Neuron (in vitro differentiated cells): ENCODE measurements at regions not wholly inside any gene's neighbourhood (a gene's known extent, or its start where the extent isn't known, plus 50 kb on each side); places are given as distances from the start of the nearest gene placed in this dataset.

Source experiments
- H2AFZ ChIP-seq: one replicate; pipeline ENCODE4 v1.6.1; 2013; ENCODE audit warnings: low read depth, mild to moderate bottlenecking, inconsistent platforms, low read length, moderate library complexity
- H3K27me3 ChIP-seq: one replicate; pipeline ENCODE4 v1.6.1; 2013; ENCODE audit warnings: low read length; ENCODE audit not compliant: insufficient read depth
- H3K36me3 ChIP-seq: one replicate; pipeline ENCODE4 v1.6.1; 2013; ENCODE audit warnings: low read length; ENCODE audit not compliant: insufficient read depth
- H3K4me1 ChIP-seq: one replicate; pipeline ENCODE4 v1.6.1; 2013; ENCODE audit warnings: low read length; ENCODE audit not compliant: insufficient read depth
- H3K4me3 ChIP-seq: 2 replicates; pipeline ENCODE4 v1.5.1; 2013; ENCODE audit warnings: mild to moderate bottlenecking, low read length, moderate library complexity
- H3K9me3 ChIP-seq: one replicate; pipeline ENCODE4 v1.6.1; 2013; ENCODE audit warnings: low read length

DNA sequence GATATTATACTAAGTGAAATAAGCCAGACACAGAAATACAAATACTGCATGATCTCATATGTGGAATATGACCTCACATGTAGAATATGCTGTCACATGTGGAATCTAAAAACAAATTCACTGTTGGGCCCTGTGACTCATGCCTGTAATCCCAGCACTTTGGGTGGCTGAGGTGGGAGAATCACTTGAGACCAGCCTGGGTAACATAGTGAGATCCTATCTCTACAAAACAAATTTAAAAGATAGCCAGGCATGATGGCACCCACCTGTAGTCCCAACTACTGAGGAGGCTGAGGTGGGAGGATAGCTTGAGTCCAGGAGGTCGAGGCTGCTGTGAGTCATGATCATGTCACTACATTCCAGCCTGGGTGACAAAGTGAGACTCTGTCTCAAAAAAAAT lies 160.3 kb downstream of the PTEN start:
- Histone ChIP-seq H3K36me3 (no peaks in the 10 kb centered on the region), H3K27me3 (no peaks in the 10 kb centered on the region), H3K9me3 (no peaks in the 10 kb centered on the region), H2AFZ (no peak overlapping the region), H3K4me3 (no peak overlapping the region), H3K4me1 (no peaks in the 10 kb centered on the region)

DNA sequence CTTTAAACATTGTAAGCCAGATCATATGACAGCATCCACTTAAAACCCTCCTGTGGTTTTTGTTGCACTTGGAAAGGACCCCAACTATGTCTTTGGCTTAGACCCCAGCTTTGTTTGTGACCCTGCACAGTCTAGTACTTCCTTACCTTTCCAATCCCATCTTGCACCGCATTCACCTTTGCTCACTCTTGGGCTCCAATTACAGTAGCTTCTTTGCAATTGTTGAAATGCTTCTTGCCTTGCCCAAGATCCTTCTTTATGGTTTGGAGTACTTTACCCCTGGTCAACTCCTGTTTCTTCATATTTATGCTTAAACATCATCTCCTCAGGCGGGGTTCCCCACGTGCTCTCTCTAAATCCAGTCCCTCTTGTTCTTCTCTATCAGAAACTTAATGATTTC lies 162.6 kb downstream of the PTEN start:
- Histone ChIP-seq H3K4me3 (no peak overlapping the region), H3K9me3 (no peaks in the 10 kb centered on the region), H2AFZ (no peak overlapping the region), H3K36me3 (no peaks in the 10 kb centered on the region), H3K4me1 (no peaks in the 10 kb centered on the region), H3K27me3 (no peaks in the 10 kb centered on the region)

DNA sequence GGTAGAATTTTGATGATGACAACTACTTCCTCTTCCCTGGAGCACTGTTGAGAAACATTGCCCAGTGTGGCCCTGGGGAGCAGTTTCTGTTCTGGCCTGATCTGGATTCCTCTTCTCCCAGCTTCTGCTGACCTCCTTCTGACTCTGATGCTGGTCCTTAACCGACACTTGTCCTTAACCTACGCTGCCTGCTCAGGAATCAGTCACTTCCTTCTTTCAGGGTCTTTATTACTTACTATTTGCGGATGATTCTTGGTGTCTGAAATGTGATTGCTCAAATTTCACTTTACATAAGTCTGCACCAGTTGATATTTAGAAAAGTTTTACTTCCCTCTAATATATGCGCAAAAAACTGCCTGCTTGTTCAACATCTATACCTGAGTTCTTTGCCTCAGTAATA lies 164.1 kb downstream of the PTEN start:
- no peak overlapping the region for H2AFZ ChIP-seq
- no peaks in the 10 kb centered on the region for H3K4me1 ChIP-seq
- no peaks in the 10 kb centered on the region for H3K36me3 ChIP-seq
- H3K9me3 ChIP-seq, result no peaks in the 10 kb centered on the region
- H3K27me3 ChIP-seq, result no peaks in the 10 kb centered on the region
- H3K4me3 ChIP-seq, result no peak overlapping the region

DNA sequence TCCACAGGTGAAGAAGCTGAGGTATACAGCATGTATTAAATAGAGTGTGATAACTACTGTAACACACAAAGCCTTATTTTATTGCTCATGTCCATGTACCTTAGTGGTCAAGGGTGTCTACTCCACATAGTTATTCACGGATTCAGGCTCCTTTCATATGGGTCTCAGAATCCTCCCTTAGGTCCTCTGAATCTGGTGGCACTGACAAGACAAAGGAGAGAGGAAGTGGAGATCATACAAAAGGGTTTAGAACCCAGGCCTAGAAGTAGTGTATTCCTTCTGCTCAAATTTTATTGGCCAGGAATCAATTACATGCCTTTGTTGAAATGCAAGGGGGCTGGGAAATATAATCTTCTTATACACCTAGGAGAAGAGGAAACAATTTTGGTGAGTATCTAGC lies 164.6 kb downstream of the PTEN start:
- no peak overlapping the region for H3K4me3 ChIP-seq
- H2AFZ ChIP-seq, result no peak overlapping the region
- H3K9me3 ChIP-seq, result no peaks in the 10 kb centered on the region
- no peaks in the 10 kb centered on the region for H3K4me1 ChIP-seq
- H3K27me3 ChIP-seq, result no peaks in the 10 kb centered on the region
- H3K36me3 ChIP-seq, result no peaks in the 10 kb centered on the region

DNA sequence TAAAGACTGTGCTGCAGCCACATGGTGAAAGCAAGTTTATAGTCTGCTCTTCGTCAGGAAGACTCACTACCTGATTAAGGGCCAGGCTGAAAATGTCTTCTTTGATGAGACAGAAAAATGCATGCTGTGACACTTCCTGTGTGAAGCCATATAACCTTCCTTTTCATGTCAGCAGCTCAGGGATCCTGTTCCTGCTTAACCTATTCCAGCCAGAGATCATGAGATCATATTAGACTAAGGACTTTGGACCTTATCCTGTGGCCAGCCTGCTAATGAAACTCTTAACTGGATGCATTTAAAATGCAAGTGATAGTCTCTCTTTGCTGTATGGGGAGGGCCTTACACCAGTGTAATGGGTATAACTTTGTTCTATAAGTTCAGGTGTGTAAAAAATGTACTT lies 165.2 kb downstream of the PTEN start:
- Histone ChIP-seq H3K4me3 (no peak overlapping the region), H3K9me3 (no peaks in the 10 kb centered on the region), H3K4me1 (no peaks in the 10 kb centered on the region), H2AFZ (no peak overlapping the region), H3K36me3 (no peaks in the 10 kb centered on the region), H3K27me3 (no peaks in the 10 kb centered on the region)

DNA sequence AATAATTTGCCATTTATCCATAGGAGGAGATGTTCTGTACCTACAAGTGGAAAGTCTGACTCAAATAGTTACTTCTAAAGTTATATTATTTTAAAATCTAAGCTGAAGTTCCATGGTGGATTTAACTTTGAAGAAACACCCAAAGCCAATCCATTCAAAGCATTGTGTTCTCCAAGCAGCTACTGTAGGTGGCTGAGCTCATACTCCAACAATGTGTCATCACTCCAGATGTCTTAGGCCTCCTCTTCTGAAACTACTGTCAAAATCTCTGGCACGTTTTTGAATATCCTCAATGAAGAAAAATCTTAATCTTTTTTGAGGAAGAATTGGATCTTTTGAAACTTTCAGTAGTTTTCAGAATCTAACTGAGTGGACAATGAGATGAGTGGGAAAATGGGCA lies 169.1 kb downstream of the PTEN start:
- Histone ChIP-seq H3K36me3 (no peaks in the 10 kb centered on the region), H3K4me3 (no peak overlapping the region), H2AFZ (no peak overlapping the region), H3K27me3 (no peaks in the 10 kb centered on the region), H3K4me1 (no peaks in the 10 kb centered on the region), H3K9me3 (no peaks in the 10 kb centered on the region)

DNA sequence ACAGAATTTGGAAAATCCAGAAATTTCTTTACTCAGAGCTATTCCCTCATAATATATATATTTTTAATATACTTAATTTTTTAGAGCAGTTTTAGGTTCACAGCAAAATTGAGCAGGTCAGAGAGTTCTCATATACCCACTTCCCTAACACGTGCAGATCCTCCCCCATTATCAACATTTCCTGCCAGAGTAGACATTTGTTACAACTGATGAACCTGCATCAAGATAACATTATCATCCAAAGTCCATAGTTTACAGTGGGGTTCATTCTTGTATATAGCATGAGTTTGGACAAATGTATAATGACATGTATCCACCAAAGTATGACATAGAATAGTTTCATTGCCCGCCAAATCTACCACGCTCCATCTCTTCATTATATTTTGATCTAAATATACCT lies 170.0 kb downstream of the PTEN start:
- Histone ChIP-seq H2AFZ (no peak overlapping the region), H3K36me3 (no peaks in the 10 kb centered on the region), H3K4me1 (no peaks in the 10 kb centered on the region), H3K4me3 (no peak overlapping the region), H3K27me3 (no peaks in the 10 kb centered on the region), H3K9me3 (no peaks in the 10 kb centered on the region)

DNA sequence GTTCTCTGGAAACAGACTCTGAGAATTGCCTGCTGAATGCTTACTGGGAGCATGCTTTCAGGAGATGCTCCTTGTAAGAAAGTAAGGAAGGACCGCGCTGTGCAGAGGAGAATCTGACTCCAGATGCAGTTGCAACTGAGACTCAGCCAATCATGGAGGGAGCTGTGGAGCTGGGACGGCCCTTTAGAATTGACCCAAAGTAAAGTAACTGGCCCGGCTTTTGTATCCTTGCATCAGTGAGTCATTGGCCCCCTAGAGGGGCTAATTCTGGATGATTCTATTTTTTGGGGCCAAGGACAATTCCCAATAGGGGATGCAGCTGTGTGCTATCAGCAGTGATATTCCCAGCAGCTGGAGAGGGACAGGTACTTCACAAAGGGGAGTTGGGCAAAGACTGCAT lies 170.4 kb downstream of the PTEN start:
- Histone ChIP-seq H3K9me3 (no peaks in the 10 kb centered on the region), H3K4me1 (no peaks in the 10 kb centered on the region), H3K36me3 (no peaks in the 10 kb centered on the region), H2AFZ (no peak overlapping the region), H3K27me3 (no peaks in the 10 kb centered on the region), H3K4me3 (no peak overlapping the region)

DNA sequence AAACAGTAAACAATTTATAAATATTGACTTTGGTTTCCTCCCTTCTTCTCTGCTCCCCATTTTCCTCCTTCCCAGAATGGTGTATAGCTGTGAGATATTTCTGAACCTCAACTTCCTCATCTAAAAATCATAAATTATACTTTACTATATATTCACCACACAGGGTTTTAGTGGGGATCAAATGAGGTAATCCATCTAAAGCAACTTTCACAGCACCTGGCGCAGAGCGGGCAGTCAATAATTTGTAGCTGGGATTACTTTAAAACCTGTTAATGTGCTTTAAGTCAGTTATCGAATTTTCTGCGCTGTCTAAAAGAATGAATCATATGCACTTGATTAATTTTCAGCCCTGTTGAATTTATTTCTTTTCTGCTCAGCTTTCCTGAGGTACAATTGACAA lies 172.7 kb downstream of the PTEN start:
- H3K4me1 ChIP-seq, result no peaks in the 10 kb centered on the region
- no peaks in the 10 kb centered on the region for H3K9me3 ChIP-seq
- H3K27me3 ChIP-seq, result no peaks in the 10 kb centered on the region
- no peaks in the 10 kb centered on the region for H3K36me3 ChIP-seq
- H2AFZ ChIP-seq, result no peak overlapping the region
- H3K4me3 ChIP-seq, result no peak overlapping the region

DNA sequence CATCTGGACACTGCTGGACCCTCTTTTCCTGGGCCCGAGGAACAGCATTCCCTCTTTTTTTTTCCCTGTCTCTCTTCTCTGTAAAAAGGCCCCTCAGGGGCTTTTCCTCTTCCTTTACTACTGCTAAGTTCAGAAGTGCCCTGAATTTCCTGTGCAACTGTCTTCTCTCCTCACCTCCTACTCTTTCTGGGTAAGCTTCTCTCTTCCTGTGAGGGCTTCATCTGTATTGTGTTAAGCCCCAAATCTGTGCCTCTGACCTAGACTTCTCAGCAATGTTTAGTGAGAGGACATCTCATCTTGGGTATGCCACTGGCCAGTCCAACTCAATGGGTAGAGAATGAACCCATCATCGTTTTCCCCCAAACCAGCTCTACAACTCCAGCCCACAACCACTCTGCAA lies 174.2 kb downstream of the PTEN start:
- Histone ChIP-seq H3K4me3 (no peak overlapping the region), H3K27me3 (no peaks in the 10 kb centered on the region), H3K36me3 (no peaks in the 10 kb centered on the region), H3K4me1 (no peaks in the 10 kb centered on the region), H3K9me3 (no peaks in the 10 kb centered on the region), H2AFZ (no peak overlapping the region)

DNA sequence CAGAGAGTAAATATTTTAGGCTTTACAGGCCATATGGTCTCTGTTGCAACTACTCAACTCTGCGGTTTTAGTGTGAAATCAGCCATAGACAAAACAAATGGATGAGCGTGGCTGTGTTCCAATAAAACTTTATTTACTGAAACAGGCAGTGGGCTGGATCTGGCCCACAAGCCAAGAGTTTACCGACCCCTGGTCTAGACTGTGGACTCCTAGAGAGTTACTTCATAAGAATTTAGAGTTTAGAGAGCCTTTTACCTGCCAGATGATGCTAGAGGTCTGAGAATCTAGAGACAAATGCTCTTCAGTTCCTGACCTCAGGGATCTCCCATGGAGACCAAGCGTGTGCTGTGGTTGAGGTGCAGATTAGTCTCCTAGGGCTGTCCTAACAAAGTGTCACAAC lies 174.8 kb downstream of the PTEN start:
- Histone ChIP-seq H3K9me3 (no peaks in the 10 kb centered on the region), H3K27me3 (no peaks in the 10 kb centered on the region), H3K4me3 (no peak overlapping the region), H3K36me3 (no peaks in the 10 kb centered on the region), H2AFZ (no peak overlapping the region), H3K4me1 (no peaks in the 10 kb centered on the region)

DNA sequence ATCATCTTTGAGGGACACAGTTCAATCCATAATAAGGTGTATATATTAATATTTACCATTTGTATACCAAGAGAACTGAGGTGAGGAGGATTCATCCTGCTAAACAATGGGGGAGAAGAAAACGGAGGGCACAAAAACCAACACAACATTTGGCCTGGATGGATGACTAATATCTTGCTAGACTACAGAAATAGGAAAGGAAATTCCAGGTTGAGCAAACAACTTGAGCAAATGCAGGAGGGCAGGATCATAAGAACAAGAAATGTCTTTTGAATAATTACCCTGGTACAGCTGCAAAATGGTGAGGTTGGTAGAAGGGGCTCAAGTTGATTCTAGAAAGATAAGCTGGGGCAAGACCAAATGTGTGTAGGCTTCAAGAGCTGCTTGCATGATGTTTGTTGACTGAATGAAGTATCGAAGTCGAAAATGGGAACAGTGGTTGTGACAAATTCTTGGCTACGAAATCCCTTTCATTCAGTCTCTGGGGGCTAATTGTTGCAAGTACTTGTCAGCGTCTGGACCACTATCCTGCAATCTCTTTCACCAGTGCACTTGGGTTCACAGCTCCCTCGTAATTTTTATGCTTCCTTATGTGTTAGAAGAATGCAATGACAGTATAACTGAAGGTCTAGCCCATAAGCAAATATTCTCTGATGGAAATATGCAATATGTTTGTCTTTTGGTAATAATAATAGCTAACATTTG lies 176.2 kb downstream of the PTEN start:
- Histone ChIP-seq H3K36me3 (no peaks in the 10 kb centered on the region), H3K27me3 (no peaks in the 10 kb centered on the region), H2AFZ (no peak overlapping the region), H3K4me1 (no peaks in the 10 kb centered on the region), H3K9me3 (no peaks in the 10 kb centered on the region), H3K4me3 (no peak overlapping the region)

DNA sequence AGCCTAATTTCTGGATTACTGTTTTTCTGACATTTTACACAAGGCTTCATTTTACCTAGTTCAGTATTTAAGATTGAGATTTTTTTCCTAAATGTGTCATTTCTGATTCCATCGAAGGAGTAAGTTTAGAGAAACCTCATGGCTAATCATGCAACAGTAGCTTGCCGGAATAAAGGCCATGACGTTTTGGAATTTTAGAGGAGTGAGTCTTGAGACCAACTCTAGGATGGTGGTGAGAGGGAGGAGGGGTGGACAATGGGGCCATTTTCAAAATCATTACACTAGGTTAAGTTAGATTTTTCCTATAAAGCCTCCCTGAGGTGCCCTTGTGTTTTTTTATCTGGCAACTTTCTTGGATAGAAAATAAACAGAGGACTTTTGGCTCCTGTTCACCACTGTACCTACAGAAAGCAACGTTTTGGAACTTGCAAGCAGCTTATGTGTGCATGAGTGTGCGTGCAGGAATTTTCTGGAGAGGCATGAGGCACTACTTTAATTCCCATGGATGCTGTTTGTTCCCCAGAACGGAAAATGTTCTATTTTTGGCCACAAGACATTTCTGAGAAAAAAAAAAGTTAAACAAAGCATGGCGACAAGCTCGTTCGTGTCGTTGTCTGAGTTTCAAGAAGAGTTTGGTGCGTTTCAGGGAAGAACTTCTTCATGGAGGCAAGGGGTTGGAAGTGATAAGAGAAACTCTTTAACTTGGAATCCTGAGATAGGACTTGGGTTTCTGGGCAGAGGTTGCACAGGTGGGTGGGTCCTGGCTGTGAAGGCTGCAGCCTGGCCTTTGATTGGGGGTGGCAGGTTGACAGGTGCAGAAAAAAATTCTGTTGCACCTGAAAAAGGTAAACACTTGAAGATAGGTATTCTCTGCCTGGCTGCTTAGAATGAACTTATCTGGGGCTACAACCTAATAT lies 178.1 kb downstream of the PTEN start:
- Histone ChIP-seq H3K27me3 (no peaks in the 10 kb centered on the region), H3K4me3 (no peak overlapping the region), H3K4me1 (peaks cover 4% of the 10 kb centered on the region), H3K36me3 (no peaks in the 10 kb centered on the region), H3K9me3 (no peaks in the 10 kb centered on the region), H2AFZ (no peak overlapping the region)
